Mucosa of descending colon (tissue), 3 donors: ENCODE measurements at regions not wholly inside any gene's neighbourhood (a gene's known extent, or its start where the extent isn't known, plus 50 kb on each side); places are given as distances from the start of the nearest gene placed in this dataset.

ENCODE experiments used
- ATAC-seq: fragments of 200-7000 bp; cut with Tn5 transposase; one replicate; pipeline ENCODE4 v1.9.1; 2020; ENCODE audit warnings: mild to moderate bottlenecking, moderate library complexity
- DNase-seq, 3 donors: peaks; one replicate each; pipeline ENCODE4 v3.0.0-alpha.2; 2020
- H3K36me3 ChIP-seq: fragments of 200-600 bp; one replicate; pipeline ENCODE4 v1.8.0; 2021; ENCODE audit warnings: low read depth, mild to moderate bottlenecking
- H3K4me1 ChIP-seq: fragments of 200-600 bp; one replicate; pipeline ENCODE4 v1.8.0; 2021; ENCODE audit warnings: low read depth, mild to moderate bottlenecking
- H3K4me3 ChIP-seq: fragments of 200-600 bp; one replicate; pipeline ENCODE4 v1.8.0; 2021; ENCODE audit warnings: mild to moderate bottlenecking
- H3K9me3 ChIP-seq: fragments of 200-600 bp; one replicate; pipeline ENCODE4 v1.8.0; 2021; ENCODE audit warnings: mild to moderate bottlenecking
- CTCF ChIP-seq: fragments of 200-600 bp; IDR thresholded peaks from one replicate; pipeline ENCODE4 v1.8.0; 2022; ENCODE audit warnings: antibody characterized with exemption, mild to moderate bottlenecking
- intact Hi-C, 2 donors: fragments of 100-400 bp; cut with DNase I in 1 of 2; cut with micrococcal nuclease in 1 of 2; formaldehyde crosslinking; loops; one replicate each; pipeline versions ENCODE4 v1.11.0 to v1.11.1; 2022; cut with DNase I, micrococcal nuclease
- donor health status: DM: no; HTN: no; CAD: no; lungs with moderate emphysema.
- donor health status: DM: no; HTN: no; CAD: no.
- donor health status: DM: no; HTN: yes; CAD: no.

- no peaks in the 10 kb centered on the region for H3K9me3 ChIP-seq
- H3K36me3 ChIP-seq = no peaks in the 10 kb centered on the region
- no peak for TF ChIP-seq CTCF
- DNase-seq = no peak
- H3K4me3 ChIP-seq = no peak overlapping the region
- ATAC-seq = no peak
- no peaks in the 10 kb centered on the region for H3K4me1 ChIP-seq
- intact Hi-C loops = no loop called here
Measured at GRCh38 chr20:6388671-6389197, 265.9 kb upstream of the FERMT1 start.

GRCh38 chr20:6384956-6385486 is 262.2 kb upstream of the FERMT1 start:
- Histone ChIP-seq H3K9me3 (no peaks in the 10 kb centered on the region), H3K4me1 (no peaks in the 10 kb centered on the region), H3K4me3 (no peak overlapping the region), H3K36me3 (no peaks in the 10 kb centered on the region)
- no peak for TF ChIP-seq CTCF
- DNase-seq (no peak), ATAC-seq (no peak)
- intact Hi-C loops = no loop called here

GRCh38 chr20:6384380-6384779 is 261.6 kb upstream of the FERMT1 start:
- TF ChIP-seq CTCF = no peak
- H3K4me3 ChIP-seq = no peak overlapping the region
- no peak for ATAC-seq
- no peaks in the 10 kb centered on the region for H3K9me3 ChIP-seq
- no peaks in the 10 kb centered on the region for H3K4me1 ChIP-seq
- intact Hi-C loops = no loop called here
- no peak for DNase-seq
- H3K36me3 ChIP-seq = no peaks in the 10 kb centered on the region

GRCh38 chr20:6381887-6382286 is 259.1 kb upstream of the FERMT1 start:
- no peak for TF ChIP-seq CTCF
- H3K9me3 ChIP-seq = no peaks in the 10 kb centered on the region
- ATAC-seq = no peak
- no peaks in the 10 kb centered on the region for H3K4me1 ChIP-seq
- intact Hi-C loops = no loop called here
- DNase-seq = no peak
- no peaks in the 10 kb centered on the region for H3K36me3 ChIP-seq
- no peak overlapping the region for H3K4me3 ChIP-seq

DNA sequence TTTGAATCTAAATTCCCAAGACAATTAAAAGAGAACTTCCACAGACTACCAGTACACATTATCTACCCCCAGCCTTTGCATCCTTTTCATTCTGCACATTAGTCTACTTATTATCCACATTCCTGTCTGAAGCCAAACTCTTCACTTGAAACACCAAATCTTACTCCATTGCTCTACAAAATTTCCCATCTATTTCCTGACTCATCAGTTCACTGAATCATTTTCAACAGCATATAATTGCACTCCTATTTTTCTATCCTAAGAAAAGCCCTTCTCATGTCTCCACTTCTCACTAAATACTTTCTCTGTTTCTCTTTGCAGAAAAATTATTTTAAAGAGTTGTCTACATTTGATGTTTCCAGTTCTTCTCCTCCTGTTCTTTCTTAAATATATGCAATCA is 239.4 kb upstream of the FERMT1 start:
- no peak for TF ChIP-seq CTCF
- intact Hi-C loops = no loop called here

DNA sequence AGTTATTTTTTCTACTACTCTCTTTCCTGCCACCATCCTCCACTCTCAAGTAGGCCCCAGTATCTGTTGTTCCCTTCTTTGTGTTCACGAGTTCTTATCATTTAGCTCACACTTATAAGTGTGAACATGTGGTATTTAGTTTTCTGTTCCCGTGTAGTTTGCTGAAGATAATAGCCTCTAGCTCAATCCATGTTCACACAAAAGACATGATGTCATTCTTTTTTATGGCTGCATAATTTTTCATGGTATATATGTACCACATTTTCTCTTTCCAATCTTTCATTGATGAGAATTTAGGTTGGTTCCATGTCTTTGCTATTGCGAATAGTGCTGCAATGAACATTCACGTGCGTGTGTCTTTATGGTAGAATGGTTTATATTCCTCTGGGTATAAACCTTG is 237.9 kb upstream of the FERMT1 start:
- Histone ChIP-seq H3K36me3 (no peaks in the 10 kb centered on the region), H3K4me3 (no peak overlapping the region), H3K9me3 (no peaks in the 10 kb centered on the region), H3K4me1 (no peaks in the 10 kb centered on the region)
- intact Hi-C loops = no loop called here
- ATAC-seq (no peak), DNase-seq (no peak)
- no peak for TF ChIP-seq CTCF

More for the DNA sequence above, 239.4 kb upstream of the FERMT1 start:
- ATAC-seq (no peak), DNase-seq (no peak)
- Histone ChIP-seq H3K4me3 (no peak overlapping the region), H3K4me1 (no peaks in the 10 kb centered on the region), H3K9me3 (no peaks in the 10 kb centered on the region), H3K36me3 (no peaks in the 10 kb centered on the region)
